Thyroid gland (tissue), 4 donors: ENCODE measurements at regions not wholly inside any gene's neighbourhood (a gene's known extent, or its start where the extent isn't known, plus 50 kb on each side); places are given as distances from the start of the nearest gene placed in this dataset.

Source experiments
- DNase-seq, 2 donors: peaks; one replicate each; pipeline ENCODE4 v3.0.0-alpha.2; 2019
- H3K27ac ChIP-seq, 3 donors: fragments of 200-600 bp; sonication (generic); 1 replicate in 2 of 3; 2 replicates in 1 of 3; pipeline ENCODE4 v1.5.1; 2016 to 2019; ENCODE audit warnings: mild to moderate bottlenecking in 1 of 3, moderate library complexity in 1 of 3
- H3K27me3 ChIP-seq: fragments of 200-600 bp; sonication (generic); one replicate; pipeline ENCODE4 v1.5.1; 2019
- H3K36me3 ChIP-seq, 2 donors: fragments of 200-600 bp; sonication (generic); one replicate each; pipeline ENCODE4 v1.5.1; 2016 to 2019
- H3K4me1 ChIP-seq, 2 donors: fragments of 200-600 bp; sonication (generic); one replicate each; pipeline ENCODE4 v1.5.1; 2017 to 2019
- H3K4me3 ChIP-seq, 3 donors: fragments of 200-600 bp; sonication (generic); replicated peaks in 1 of 3; 1 replicate in 2 of 3; 2 replicates in 1 of 3; pipeline ENCODE4 v1.5.1; 2016; ENCODE audit warnings: mild to moderate bottlenecking in 1 of 3
- H3K9me3 ChIP-seq: fragments of 200-600 bp; sonication (generic); one replicate; pipeline ENCODE4 v1.5.1; 2017
- POLR2A ChIP-seq, 2 donors: fragments of 450-650 bp; IDR thresholded peaks; one replicate each; pipeline ENCODE4 v1.6.1; 2017; ENCODE audit warnings: antibody characterized with exemption in 2 of 2, mild to moderate bottlenecking in 2 of 2, moderate library complexity in 1 of 2
- WGBS, 2 donors: methylation state at CpG; one replicate each; pipeline ENCODE4 v1.1.5; 2017; 5-methylcytosine and 5-hydroxymethylcytosine counted together
- intact Hi-C: fragments of 100-400 bp; cut with DNase I; formaldehyde crosslinking; loops from one replicate; pipeline ENCODE4 v1.15.1; 2023
- TF ChIP-seq, protein P1 (sequence below), 6 experiments: fragments of 200-600 bp in 3 of 6; fragments of 450-650 bp in 3 of 6; sonication (generic) in 3 of 6; IDR thresholded peaks; one replicate each; pipeline ENCODE4 v1.5.1; 2016 to 2019; ENCODE audit warnings: antibody characterized with exemption in 6 of 6, mild to moderate bottlenecking in 2 of 6, inconsistent platforms in 1 of 6, moderate library complexity in 1 of 6

GRCh38 chr22:23414727-23415489, 165.2 kb downstream of the IGLL1 start:
- intact Hi-C loops: no loop called here
- Histone ChIP-seq H3K27me3 (no peaks in the 10 kb centered on the region), H3K4me3 (no peak overlapping the region), H3K4me1 (no peaks in the 10 kb centered on the region), H3K27ac (no peak overlapping the region), H3K9me3 (no peaks in the 10 kb centered on the region), H3K36me3 (no peaks in the 10 kb centered on the region)
- no peak for DNase-seq
- WGBS, 2 donors: 87 to 88% methylated on average over 16 to 23 of the region's 38 CpGs
- TF ChIP-seq POLR2A (IDR thresholded peaks at IDR 0.05): no peak
- TF ChIP-seq, protein P1, sequence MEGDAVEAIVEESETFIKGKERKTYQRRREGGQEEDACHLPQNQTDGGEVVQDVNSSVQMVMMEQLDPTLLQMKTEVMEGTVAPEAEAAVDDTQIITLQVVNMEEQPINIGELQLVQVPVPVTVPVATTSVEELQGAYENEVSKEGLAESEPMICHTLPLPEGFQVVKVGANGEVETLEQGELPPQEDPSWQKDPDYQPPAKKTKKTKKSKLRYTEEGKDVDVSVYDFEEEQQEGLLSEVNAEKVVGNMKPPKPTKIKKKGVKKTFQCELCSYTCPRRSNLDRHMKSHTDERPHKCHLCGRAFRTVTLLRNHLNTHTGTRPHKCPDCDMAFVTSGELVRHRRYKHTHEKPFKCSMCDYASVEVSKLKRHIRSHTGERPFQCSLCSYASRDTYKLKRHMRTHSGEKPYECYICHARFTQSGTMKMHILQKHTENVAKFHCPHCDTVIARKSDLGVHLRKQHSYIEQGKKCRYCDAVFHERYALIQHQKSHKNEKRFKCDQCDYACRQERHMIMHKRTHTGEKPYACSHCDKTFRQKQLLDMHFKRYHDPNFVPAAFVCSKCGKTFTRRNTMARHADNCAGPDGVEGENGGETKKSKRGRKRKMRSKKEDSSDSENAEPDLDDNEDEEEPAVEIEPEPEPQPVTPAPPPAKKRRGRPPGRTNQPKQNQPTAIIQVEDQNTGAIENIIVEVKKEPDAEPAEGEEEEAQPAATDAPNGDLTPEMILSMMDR (IDR thresholded peaks at IDR 0.05): no peak

GRCh38 chr22:23411739-23412138, 168.4 kb downstream of the IGLL1 start:
- intact Hi-C loops: no loop called here

GRCh38 chr22:23410411-23410810, 169.7 kb downstream of the IGLL1 start:
- TF ChIP-seq, protein P1 (IDR thresholded peaks at IDR 0.05): no peak
- no peak for TF ChIP-seq POLR2A (IDR thresholded peaks at IDR 0.05)
- Histone ChIP-seq H3K4me3 (no peak overlapping the region), H3K27ac (no peak overlapping the region), H3K9me3 (no peaks in the 10 kb centered on the region), H3K36me3 (no peaks in the 10 kb centered on the region), H3K4me1 (no peaks in the 10 kb centered on the region), H3K27me3 (no peaks in the 10 kb centered on the region)
- no peak for DNase-seq
- WGBS, 2 donors: 94 to 97% methylated on average over 5 of the region's 5 CpGs
- intact Hi-C loops: no loop called here

More at GRCh38 chr22:23411739-23412138, 168.4 kb downstream of the IGLL1 start:
- H3K27me3 ChIP-seq: no peaks in the 10 kb centered on the region
- H3K36me3 ChIP-seq: no peaks in the 10 kb centered on the region
- DNase-seq: no peak
- no peaks in the 10 kb centered on the region for H3K9me3 ChIP-seq
- no peak overlapping the region for H3K4me3 ChIP-seq
- TF ChIP-seq, protein P1 (IDR thresholded peaks at IDR 0.05): no peak
- H3K27ac ChIP-seq: no peak overlapping the region
- no peaks in the 10 kb centered on the region for H3K4me1 ChIP-seq

GRCh38 chr22:23409976-23410375, 170.1 kb downstream of the IGLL1 start:
- no peaks in the 10 kb centered on the region for H3K36me3 ChIP-seq
- H3K27ac ChIP-seq: no peak overlapping the region
- DNase-seq: no peak
- TF ChIP-seq, protein P1 (IDR thresholded peaks at IDR 0.05): no peak
- TF ChIP-seq POLR2A (IDR thresholded peaks at IDR 0.05): no peak
- H3K9me3 ChIP-seq: no peaks in the 10 kb centered on the region
- WGBS, 2 donors: 58 to 67% methylated on average over 8 of the region's 8 CpGs
- peaks cover 0 to under 1% of the 10 kb centered on the region in 2 donors for H3K4me1 ChIP-seq
- H3K4me3 ChIP-seq: no peak overlapping the region
- intact Hi-C loops: no loop called here
- H3K27me3 ChIP-seq: no peaks in the 10 kb centered on the region

- intact Hi-C loops: no loop called here
- Histone ChIP-seq H3K27me3 (no peaks in the 10 kb centered on the region), H3K27ac (no peak overlapping the region), H3K36me3 (no peaks in the 10 kb centered on the region), H3K4me3 (no peak overlapping the region), H3K4me1 (peaks cover 0 to 10% of the 10 kb centered on the region in 2 donors), H3K9me3 (no peaks in the 10 kb centered on the region)
- DNase-seq: no peak
- 20 to 38% methylated on average over 2 of the region's 2 CpGs for WGBS, 2 donors
- TF ChIP-seq POLR2A (IDR thresholded peaks at IDR 0.05): no peak
- TF ChIP-seq, protein P1 (IDR thresholded peaks at IDR 0.05): no peak
These were observed 171.8 kb downstream of the IGLL1 start for GRCh38 chr22:23408321-23408720.
